ENCODE measurements at regions not wholly inside any gene's neighbourhood (a gene's known extent, or its start where the extent isn't known, plus 50 kb on each side); places are given as distances from the start of the nearest gene placed in this dataset.

GRCh38 chr9:94182532-94182931, 76.6 kb upstream of the ZNF169 start:
- TF ChIP-seq, protein P1, sequence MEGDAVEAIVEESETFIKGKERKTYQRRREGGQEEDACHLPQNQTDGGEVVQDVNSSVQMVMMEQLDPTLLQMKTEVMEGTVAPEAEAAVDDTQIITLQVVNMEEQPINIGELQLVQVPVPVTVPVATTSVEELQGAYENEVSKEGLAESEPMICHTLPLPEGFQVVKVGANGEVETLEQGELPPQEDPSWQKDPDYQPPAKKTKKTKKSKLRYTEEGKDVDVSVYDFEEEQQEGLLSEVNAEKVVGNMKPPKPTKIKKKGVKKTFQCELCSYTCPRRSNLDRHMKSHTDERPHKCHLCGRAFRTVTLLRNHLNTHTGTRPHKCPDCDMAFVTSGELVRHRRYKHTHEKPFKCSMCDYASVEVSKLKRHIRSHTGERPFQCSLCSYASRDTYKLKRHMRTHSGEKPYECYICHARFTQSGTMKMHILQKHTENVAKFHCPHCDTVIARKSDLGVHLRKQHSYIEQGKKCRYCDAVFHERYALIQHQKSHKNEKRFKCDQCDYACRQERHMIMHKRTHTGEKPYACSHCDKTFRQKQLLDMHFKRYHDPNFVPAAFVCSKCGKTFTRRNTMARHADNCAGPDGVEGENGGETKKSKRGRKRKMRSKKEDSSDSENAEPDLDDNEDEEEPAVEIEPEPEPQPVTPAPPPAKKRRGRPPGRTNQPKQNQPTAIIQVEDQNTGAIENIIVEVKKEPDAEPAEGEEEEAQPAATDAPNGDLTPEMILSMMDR (IDR thresholded peaks at IDR 0.05; ENCODE audit: insufficient read depth, low read length, poor library complexity, severe bottlenecking) = no peak
- no peak for TF ChIP-seq EZH2phosphoT487 (conservative IDR thresholded peaks at IDR 0.05; ENCODE audit: low read length)
